ENCODE measurements at regions not wholly inside any gene's neighbourhood (a gene's known extent, or its start where the extent isn't known, plus 50 kb on each side); places are given as distances from the start of the nearest gene placed in this dataset.

DNA sequence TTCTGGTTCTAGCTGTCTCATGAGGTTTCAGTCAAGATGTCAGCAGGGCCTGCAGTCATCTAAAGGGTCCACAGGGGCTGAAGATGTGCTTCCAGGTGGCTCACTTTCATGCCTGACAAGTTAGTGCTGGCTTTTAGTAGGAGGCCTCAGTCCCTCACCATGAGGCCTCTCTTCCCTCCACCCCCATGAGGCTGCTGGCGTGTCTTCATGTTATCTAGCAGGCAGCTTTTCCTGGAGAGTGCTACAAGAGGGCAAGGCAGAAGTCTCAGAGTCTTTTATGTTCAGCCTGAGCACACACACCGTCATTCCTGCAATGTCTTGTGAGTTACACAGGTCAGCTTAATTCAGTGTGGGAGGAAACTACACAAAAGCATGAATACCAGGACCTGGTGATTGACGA, 769.9 kb downstream of the HDGFL1 start:
- DNase-seq (no peak), ATAC-seq (no peak)
- Histone ChIP-seq H3K4me1 (peaks cover 0 to 8% (median 6%) of the 10 kb centered on the region in 9 donors), H3K27ac (no peak overlapping the region), H3K27me3 (no peaks in the 10 kb centered on the region), H3K9me3 (peaks cover 0 to 6% (median 0%) of the 10 kb centered on the region in 11 donors), H3K36me3 (no peaks in the 10 kb centered on the region), H3K4me3 (no peak overlapping the region)
- 90 to 92% methylated on average over 3 of the region's 3 CpGs for WGBS, 2 donors
- TF ChIP-seq, protein P1, sequence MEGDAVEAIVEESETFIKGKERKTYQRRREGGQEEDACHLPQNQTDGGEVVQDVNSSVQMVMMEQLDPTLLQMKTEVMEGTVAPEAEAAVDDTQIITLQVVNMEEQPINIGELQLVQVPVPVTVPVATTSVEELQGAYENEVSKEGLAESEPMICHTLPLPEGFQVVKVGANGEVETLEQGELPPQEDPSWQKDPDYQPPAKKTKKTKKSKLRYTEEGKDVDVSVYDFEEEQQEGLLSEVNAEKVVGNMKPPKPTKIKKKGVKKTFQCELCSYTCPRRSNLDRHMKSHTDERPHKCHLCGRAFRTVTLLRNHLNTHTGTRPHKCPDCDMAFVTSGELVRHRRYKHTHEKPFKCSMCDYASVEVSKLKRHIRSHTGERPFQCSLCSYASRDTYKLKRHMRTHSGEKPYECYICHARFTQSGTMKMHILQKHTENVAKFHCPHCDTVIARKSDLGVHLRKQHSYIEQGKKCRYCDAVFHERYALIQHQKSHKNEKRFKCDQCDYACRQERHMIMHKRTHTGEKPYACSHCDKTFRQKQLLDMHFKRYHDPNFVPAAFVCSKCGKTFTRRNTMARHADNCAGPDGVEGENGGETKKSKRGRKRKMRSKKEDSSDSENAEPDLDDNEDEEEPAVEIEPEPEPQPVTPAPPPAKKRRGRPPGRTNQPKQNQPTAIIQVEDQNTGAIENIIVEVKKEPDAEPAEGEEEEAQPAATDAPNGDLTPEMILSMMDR (IDR thresholded peaks at IDR 0.05): no peak
- intact Hi-C loops (cut with DNase I): no loop called here

DNA sequence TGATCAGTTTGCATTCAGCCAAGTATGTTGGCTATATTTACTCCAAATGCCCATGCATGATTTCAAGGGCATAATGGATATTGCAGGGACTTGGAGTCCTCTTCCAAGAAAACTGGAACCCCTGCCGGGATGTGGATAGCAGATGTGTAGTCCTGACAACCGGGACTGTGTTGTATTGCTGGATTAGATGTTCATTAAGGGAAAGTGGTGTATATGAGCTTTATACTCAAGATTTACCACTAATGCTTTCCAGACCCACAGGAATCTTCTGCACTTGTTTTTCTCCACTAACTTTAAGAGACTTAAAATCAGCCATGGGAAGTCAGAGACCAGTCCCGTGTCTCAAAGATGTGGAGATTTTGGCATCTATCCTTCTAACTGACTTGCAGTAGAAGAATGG, 770.9 kb downstream of the HDGFL1 start:
- peaks cover 0 to 7% (median 0%) of the 10 kb centered on the region in 9 donors for H3K4me1 ChIP-seq
- intact Hi-C loops (cut with DNase I): loop anchor here in 1 of 10 donors (10.0 kb wide), 1 partner anchor 395 kb away; no protein-coding TSS in a partner anchor
- H3K27me3 ChIP-seq: no peaks in the 10 kb centered on the region
- peaks cover 0 to 6% (median 0%) of the 10 kb centered on the region in 11 donors for H3K9me3 ChIP-seq
- TF ChIP-seq, protein P1 (IDR thresholded peaks at IDR 0.05): no peak
- H3K27ac ChIP-seq: no peak overlapping the region
- no peak overlapping the region for H3K4me3 ChIP-seq
- 57 to 58% methylated on average over 3 of the region's 3 CpGs for WGBS, 2 donors
- ATAC-seq: no peak
- DNase-seq: no peak
- H3K36me3 ChIP-seq: no peaks in the 10 kb centered on the region

DNA sequence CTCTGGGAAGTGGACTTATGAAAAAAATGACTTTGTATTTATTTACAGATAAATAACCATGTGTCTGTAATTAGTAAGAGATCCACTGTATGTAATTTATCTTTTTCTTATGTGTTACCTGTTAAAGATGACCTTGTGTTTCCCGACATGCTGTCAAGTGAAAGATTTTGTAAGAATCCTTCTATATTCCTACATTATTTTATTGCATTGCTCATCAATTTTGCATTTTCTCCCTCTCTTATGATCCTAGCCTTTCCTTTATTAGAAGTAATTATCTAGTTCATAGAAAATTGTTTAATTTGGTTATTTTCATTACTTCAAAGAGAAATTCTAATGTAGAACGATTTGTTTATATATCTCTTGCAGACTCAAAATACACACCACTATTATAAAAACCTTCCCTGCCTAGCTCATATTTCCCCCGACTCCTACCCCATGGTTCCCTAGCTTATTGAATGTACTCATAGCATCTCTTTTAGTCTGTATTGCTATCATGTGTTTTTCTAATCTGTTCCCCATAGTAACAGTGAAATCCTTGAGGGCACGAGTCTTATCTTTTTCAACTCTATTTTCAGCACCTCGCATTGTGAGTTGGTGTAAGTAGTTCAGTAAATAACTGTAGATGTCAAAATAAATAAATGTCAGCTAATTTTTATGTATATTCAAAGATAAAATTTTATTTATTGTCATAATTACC, 774.4 kb downstream of the HDGFL1 start:
- 43 to 56% methylated on average over 5 of the region's 5 CpGs for WGBS, 2 donors
- no peak overlapping the region for H3K4me3 ChIP-seq
- TF ChIP-seq, protein P1 (IDR thresholded peaks at IDR 0.05): no peak
- peaks cover 0 to 7% (median 0%) of the 10 kb centered on the region in 9 donors for H3K4me1 ChIP-seq
- ATAC-seq (peak in 4 of 8 donors; percentile 34 to 79 (median 64)), DNase-seq (no peak)
- no peak overlapping the region for H3K27ac ChIP-seq
- H3K27me3 ChIP-seq: no peaks in the 10 kb centered on the region
- intact Hi-C loops (cut with DNase I): loop anchor here in 1 of 10 donors (10.0 kb wide), 1 partner anchor 399 kb away; no protein-coding TSS in a partner anchor
- peaks cover 0 to 6% (median 0%) of the 10 kb centered on the region in 11 donors for H3K9me3 ChIP-seq
- no peaks in the 10 kb centered on the region for H3K36me3 ChIP-seq

DNA sequence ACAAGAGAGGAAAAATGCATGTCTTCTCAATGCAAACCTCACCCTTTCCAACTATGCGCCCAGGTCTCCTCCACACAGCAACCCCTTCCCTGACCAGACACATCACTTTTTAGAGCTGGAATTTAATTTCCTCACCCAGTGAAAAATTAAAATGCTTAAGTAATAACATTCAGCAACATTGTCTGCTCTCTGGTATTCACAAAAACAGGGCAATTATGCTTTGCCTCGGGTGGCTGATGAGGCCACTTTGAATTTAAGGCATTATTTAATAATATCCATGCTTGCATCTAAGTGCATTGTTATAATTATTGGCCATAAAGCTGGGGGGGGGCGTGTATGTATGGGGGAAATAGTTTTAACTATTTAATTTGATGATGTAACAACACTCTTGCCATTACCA, 777.8 kb upstream of the NRSN1 start:
- H3K27me3 ChIP-seq: no peaks in the 10 kb centered on the region
- no peak overlapping the region for H3K27ac ChIP-seq
- H3K4me3 ChIP-seq: no peak overlapping the region
- H3K36me3 ChIP-seq: no peaks in the 10 kb centered on the region
- DNase-seq (no peak), ATAC-seq (no peak)
- H3K4me1 ChIP-seq: peaks cover 0 to 7% (median 0%) of the 10 kb centered on the region in 9 donors
- TF ChIP-seq, protein P1 (IDR thresholded peaks at IDR 0.05): no peak
- WGBS, 2 donors: 85 to 90% methylated on average over 3 of the region's 3 CpGs
- intact Hi-C loops (cut with DNase I): loop anchor here in 1 of 10 donors (10.0 kb wide), 1 partner anchor 403 kb away; no protein-coding TSS in a partner anchor
- H3K9me3 ChIP-seq: no peaks in the 10 kb centered on the region
